Activated T-helper 9 cell treated with anti-CD3 and anti-CD28 coated beads, Interleukin-2, amount 50 U/mL, for 16 hours (primary cell): ENCODE measurements at regions not wholly inside any gene's neighbourhood (a gene's known extent, or its start where the extent isn't known, plus 50 kb on each side); places are given as distances from the start of the nearest gene placed in this dataset.
"Not testable (repeated sequence)": the region's sequence is repeated elsewhere in the genome, so short reads cannot be mapped to it uniquely, and the experiment has no call there.

Source experiments
- DNase-seq: peaks from one replicate; pipeline ENCODE4 v3.0.0-alpha.2; 2020; ENCODE audit warnings: low read depth

GRCh38 chr1:198977909-198978308 is 339.1 kb downstream of the PTPRC start:
- DNase-seq: no peak

- DNase-seq: no peak
These were observed 339.7 kb downstream of the PTPRC start for GRCh38 chr1:198978523-198978922.

GRCh38 chr1:198986036-198986435 is 347.2 kb downstream of the PTPRC start:
- no peak for DNase-seq

- DNase-seq: no peak
These were observed 347.6 kb downstream of the PTPRC start for GRCh38 chr1:198986442-198986841.

GRCh38 chr1:199002661-199003060 is 363.8 kb downstream of the PTPRC start:
- no peak for DNase-seq

- DNase-seq: no peak
These were observed 368.6 kb downstream of the PTPRC start for GRCh38 chr1:199007423-199007822.

GRCh38 chr1:199009447-199009846 is 370.6 kb downstream of the PTPRC start:
- no peak for DNase-seq

- no peak for DNase-seq
These were observed 371.7 kb downstream of the PTPRC start for GRCh38 chr1:199010492-199010891.

GRCh38 chr1:199010933-199011332 is 372.1 kb downstream of the PTPRC start:
- DNase-seq: no peak

GRCh38 chr1:199015799-199016198 is 377.0 kb downstream of the PTPRC start:
- no peak for DNase-seq

GRCh38 chr1:199018471-199019135 is 379.8 kb downstream of the PTPRC start:
- DNase-seq: no peak

GRCh38 chr1:199020051-199020450 is 381.2 kb downstream of the PTPRC start:
- no peak for DNase-seq

- DNase-seq: no peak
These were observed 382.1 kb downstream of the PTPRC start for GRCh38 chr1:199020904-199021303.

- DNase-seq: no peak
These were observed 390.6 kb downstream of the PTPRC start for GRCh38 chr1:199029401-199029800.

- DNase-seq: no peak
These were observed 391.0 kb downstream of the PTPRC start for GRCh38 chr1:199029855-199030254.

- DNase-seq: not testable (repeated sequence)
These were observed 391.7 kb downstream of the PTPRC start for GRCh38 chr1:199030541-199030940.

GRCh38 chr1:199031170-199031569 is 392.3 kb downstream of the PTPRC start:
- not testable (repeated sequence) for DNase-seq

GRCh38 chr1:199032479-199032878 is 393.6 kb downstream of the PTPRC start:
- not testable (repeated sequence) for DNase-seq

GRCh38 chr1:199033661-199034060 is 394.8 kb downstream of the PTPRC start:
- DNase-seq: no peak

- no peak for DNase-seq
These were observed 399.3 kb downstream of the PTPRC start for GRCh38 chr1:199038156-199038555.

GRCh38 chr1:199040076-199040905 is 401.5 kb downstream of the PTPRC start:
- DNase-seq: no peak

- DNase-seq: no peak
These were observed 402.5 kb downstream of the PTPRC start for GRCh38 chr1:199041173-199041914.

GRCh38 chr1:199042193-199042592 is 403.4 kb downstream of the PTPRC start:
- DNase-seq: no peak
